ENCODE measurements at regions not wholly inside any gene's neighbourhood (a gene's known extent, or its start where the extent isn't known, plus 50 kb on each side); places are given as distances from the start of the nearest gene placed in this dataset.

- TF ChIP-seq ZBTB21 (CRISPR knock-in tag; IDR thresholded peaks at IDR 0.05; ENCODE audit: borderline replicate concordance) (no peak), USF2 (CRISPR knock-in tag; IDR thresholded peaks at IDR 0.05) (no peak), ZNF396 (CRISPR knock-in tag; IDR thresholded peaks at IDR 0.05; ENCODE audit: borderline replicate concordance) (no peak)
Measured at GRCh38 chr21:28247454-28248020, 745.1 kb downstream of the LTN1 start.
